ENCODE measurements at regions not wholly inside any gene's neighbourhood (a gene's known extent, or its start where the extent isn't known, plus 50 kb on each side); places are given as distances from the start of the nearest gene placed in this dataset.
A peak's percentile ranks its signal among the peaks of the same experiment; 100 is the strongest.
"Not testable (repeated sequence)": the region's sequence is repeated elsewhere in the genome, so short reads cannot be mapped to it uniquely, and the experiment has no call there.

GRCh38 chr6:40688214-40688761, 101.1 kb upstream of the LRFN2 start:
- no peak for DNase-seq (ENCODE audit: low spot score)

GRCh38 chr6:40685862-40686261, 98.7 kb upstream of the LRFN2 start:
- DNase-seq (ENCODE audit: low spot score), result no peak

DNA sequence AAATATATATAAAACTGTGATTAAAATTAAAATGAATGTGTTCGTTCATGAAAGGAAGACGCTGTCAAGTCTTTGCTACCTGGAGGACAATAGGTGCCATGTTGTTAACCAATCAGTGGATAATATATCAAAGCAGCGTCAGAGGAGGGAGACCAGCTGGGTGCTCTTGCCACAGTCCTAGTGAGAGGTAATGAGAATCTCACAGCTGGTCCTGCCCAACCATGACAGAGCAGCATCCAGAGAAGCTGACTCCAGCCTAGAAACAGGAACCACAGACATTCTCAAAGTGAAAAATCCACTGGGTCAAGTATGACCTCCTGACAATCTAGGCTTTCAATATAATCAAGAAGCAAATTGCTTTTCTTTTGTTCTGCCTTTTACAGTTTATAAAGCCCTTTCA, 94.5 kb upstream of the LRFN2 start:
- DNase-seq (ENCODE audit: low spot score), result no peak

GRCh38 chr6:40678941-40679340, 91.8 kb upstream of the LRFN2 start:
- no peak for DNase-seq (ENCODE audit: low spot score)

- peak; percentile 6 for DNase-seq (ENCODE audit: low spot score)
These were observed 87.0 kb upstream of the LRFN2 start for GRCh38 chr6:40674170-40674569.

GRCh38 chr6:40672087-40672486, 84.9 kb upstream of the LRFN2 start:
- peak; percentile 16 for DNase-seq (ENCODE audit: low spot score)

DNA sequence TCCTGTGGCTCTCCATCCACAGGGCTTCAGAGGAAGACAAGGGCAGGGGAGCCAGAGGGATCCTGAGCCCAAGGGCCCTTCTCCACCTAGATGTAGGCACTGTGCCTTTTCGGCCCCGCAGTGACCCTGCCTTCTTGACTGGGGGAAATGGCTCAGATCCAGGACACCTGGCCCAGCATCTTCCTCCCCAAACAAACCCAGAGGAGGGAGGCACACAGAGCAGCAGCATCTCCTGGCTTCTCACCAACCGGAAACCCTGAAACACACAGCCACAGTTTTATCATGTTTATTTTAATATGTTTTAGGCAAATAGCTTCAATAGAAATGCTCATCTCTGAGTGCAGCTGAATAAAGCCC, 84.5 kb upstream of the LRFN2 start:
- no peak for DNase-seq (ENCODE audit: low spot score)

DNA sequence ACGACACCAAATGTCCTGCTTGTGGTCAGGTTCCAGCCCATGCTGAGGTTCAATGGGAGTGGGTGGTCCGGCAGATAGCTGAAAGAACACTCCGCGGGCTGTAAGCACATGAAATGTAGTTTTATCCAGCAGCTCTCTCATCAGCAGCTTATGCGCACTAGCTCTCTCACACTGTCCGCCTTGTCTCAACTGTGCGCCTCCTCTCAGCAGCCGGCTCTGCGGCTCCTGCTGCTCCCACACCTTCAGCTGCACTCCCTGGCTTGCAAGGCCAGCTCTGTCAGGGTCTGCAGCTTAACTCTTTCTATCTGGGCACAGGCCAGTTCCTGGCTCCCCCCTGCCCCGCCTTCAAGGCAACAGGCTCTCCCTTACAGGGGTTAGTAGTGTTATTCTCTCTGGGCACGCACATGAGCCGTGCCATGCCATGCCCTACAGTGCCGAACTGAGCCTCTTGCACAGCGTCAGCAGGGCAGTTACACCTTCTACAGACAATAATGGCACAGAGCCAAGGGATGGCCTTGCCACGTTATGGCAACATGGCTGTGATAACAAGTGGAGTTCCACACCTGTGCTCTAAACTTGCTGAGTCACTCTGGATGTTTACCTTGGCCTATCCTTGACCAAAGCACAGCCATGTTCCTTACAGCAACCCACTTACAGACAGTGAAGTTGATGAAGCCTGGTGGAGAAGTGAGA, 84.0 kb upstream of the LRFN2 start:
- DNase-seq (ENCODE audit: low spot score), result peak; percentile 3

DNA sequence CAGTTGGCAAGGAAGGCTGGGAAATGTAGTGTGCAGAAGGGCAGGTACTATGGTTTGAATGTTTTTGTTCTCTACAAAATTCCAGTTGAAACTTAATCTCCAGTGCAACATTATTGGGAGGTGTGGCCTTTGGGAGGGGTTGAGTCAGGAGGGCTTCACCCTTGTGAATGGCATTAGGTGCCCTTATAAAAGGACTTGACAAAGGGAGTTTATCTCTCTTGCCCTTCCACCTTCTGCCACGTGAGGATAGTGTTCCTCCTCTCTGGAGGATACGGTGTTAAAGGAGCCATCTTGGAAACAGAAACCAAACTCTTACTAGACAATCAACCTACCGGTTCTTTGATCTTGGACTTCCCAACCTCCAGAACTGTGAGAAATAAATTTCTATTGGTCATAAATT, 82.2 kb upstream of the LRFN2 start:
- DNase-seq (ENCODE audit: low spot score), result no peak

GRCh38 chr6:40668203-40668602, 81.0 kb upstream of the LRFN2 start:
- DNase-seq (ENCODE audit: low spot score), result no peak

GRCh38 chr6:40666530-40666929, 79.4 kb upstream of the LRFN2 start:
- no peak for DNase-seq (ENCODE audit: low spot score)

DNA sequence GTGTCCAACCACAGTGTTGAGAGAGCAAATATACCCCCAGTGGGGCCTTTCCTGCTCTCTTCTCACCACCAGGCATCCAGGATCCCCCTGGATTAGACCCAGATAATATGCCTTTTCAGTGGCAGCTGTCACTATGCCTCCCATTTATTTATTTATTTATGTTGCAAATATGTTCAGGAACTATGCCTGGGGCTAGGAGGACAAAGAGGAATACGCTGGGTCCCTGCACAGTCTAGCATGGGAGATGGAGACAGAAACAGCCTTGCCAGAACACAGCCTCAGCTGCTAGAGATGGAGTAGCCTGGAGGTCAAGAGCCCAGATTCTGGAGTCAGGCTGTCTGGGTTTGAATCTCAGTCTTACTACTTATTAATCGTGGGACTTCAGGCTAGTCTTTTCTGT, 74.6 kb upstream of the LRFN2 start:
- DNase-seq (ENCODE audit: low spot score), result no peak

DNA sequence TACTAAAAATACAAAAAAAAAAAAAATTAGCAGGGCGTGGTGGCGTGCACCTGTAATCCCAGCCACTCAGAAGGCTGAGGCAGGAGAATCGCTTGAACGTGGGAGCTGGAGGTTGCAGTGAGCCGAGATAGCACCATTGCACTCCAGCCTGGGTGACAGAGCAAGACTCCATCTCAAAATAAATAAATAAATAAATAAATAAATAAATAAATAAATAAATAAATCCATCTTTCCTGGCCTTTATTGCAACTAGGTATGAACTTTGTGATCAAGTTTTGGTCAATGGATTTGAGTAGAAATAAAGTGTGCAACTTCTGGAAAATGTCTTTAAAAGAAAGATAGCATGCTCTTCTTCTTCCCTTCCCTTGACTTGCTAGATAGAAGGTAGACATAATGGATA, 69.6 kb upstream of the LRFN2 start:
- not testable (repeated sequence) for DNase-seq (ENCODE audit: low spot score)

GRCh38 chr6:40654828-40655227, 67.7 kb upstream of the LRFN2 start:
- DNase-seq (ENCODE audit: low spot score), result no peak

GRCh38 chr6:40645043-40645442, 57.9 kb upstream of the LRFN2 start:
- DNase-seq (ENCODE audit: low spot score), result no peak

GRCh38 chr6:40642837-40643236, 55.7 kb upstream of the LRFN2 start:
- no peak for DNase-seq (ENCODE audit: low spot score)

DNA sequence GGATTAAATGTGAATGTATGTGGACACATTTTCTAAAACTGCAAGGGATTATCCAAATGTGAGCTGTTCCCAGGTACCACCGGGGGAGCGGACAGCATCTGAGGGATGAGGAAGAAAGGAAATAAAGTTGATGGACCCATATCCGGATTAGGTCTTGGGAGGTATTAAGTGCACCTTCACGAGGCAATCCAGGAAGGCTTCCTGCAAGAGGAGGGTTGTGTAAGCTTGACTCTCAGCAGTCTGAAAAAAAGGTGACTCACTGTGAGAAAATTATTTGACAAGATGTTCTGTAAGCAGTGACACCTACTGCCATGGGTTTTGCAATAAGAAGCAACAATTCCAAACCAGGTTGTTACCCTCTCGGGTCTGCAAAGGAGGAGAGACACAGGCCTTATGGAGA, 55.0 kb upstream of the LRFN2 start:
- no peak for DNase-seq (ENCODE audit: low spot score)

- DNase-seq (ENCODE audit: low spot score), result no peak
These were observed 53.5 kb upstream of the LRFN2 start for GRCh38 chr6:40640599-40641227.
